Keratinocyte (primary cell): ENCODE measurements at regions not wholly inside any gene's neighbourhood (a gene's known extent, or its start where the extent isn't known, plus 50 kb on each side); places are given as distances from the start of the nearest gene placed in this dataset.

Experiments used
- CTCF ChIP-seq, 3 experiments: IDR thresholded peaks in 1 of 3; conservative IDR thresholded peaks in 1 of 3; optimal IDR thresholded peaks in 1 of 3; 2 replicates in 2 of 3; 3 replicates in 1 of 3; pipeline versions ENCODE3 to v1.5.1; 2011; ENCODE audit warnings: low read length in 3 of 3, mild to moderate bottlenecking in 3 of 3, moderate library complexity in 2 of 3, control low read depth in 1 of 3, inconsistent platforms in 1 of 3; ENCODE audit not compliant: insufficient read depth in 2 of 3; ENCODE audit errors: extremely low read depth in 1 of 3
- EZH2 ChIP-seq: IDR thresholded peaks from one replicate; pipeline ENCODE4 v1.6.1; 2012; ENCODE audit warnings: inconsistent platforms, mild to moderate bottlenecking, low read length, moderate library complexity

- TF ChIP-seq CTCF (optimal IDR thresholded peaks at IDR 0.05 in 1 of 3, IDR thresholded peaks at IDR 0.05 in 1 of 3, conservative IDR thresholded peaks at IDR 0.05 in 1 of 3; ENCODE audit: extremely low read depth in 1 of 3, insufficient read depth in 2 of 3, low read length in 3 of 3) (no peak), EZH2 (no peak)
Observed at GRCh38 chr2:207227749-207228145, 62.0 kb upstream of the KLF7 start.
